22Rv1 (cell line): ENCODE measurements at regions not wholly inside any gene's neighbourhood (a gene's known extent, or its start where the extent isn't known, plus 50 kb on each side); places are given as distances from the start of the nearest gene placed in this dataset.
"Not testable (repeated sequence)": the region's sequence is repeated elsewhere in the genome, so short reads cannot be mapped to it uniquely, and the experiment has no call there.

ENCODE experiments used
- H3K27ac ChIP-seq: fragments of 450-650 bp; 2 replicates; pipeline ENCODE4 v1.5.1; 2017
- ZFX ChIP-seq: fragments of 450-650 bp; IDR thresholded peaks from 2 replicates; pipeline ENCODE4 v1.6.1; 2017; ENCODE audit warnings: antibody characterized with exemption, borderline replicate concordance
- TF ChIP-seq, protein P1 (sequence below): fragments of 450-650 bp; IDR thresholded peaks from 2 replicates; pipeline ENCODE4 v1.5.1; 2017; ENCODE audit warnings: mild to moderate bottlenecking

DNA sequence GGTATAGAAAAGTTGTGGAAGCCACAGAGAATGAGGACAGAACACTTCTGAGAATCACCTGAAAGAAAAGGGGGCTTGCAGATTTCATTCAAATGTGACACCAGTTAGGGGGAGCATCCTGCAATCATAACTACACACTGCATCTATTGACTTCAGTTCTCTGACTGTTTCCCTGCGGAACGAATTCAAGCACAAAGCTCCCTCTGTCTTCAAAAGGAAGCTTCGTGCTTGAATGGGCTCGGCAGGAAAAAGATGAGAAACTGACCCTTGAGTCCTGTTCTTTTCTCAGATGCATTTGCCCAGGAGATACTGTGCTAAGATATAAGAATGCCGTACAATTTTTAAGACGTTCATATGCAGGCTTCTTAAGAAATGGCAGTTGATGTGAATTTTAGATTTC lies 2000.4 kb upstream of the RAG2 start:
- H3K27ac ChIP-seq = no peak overlapping the region
- TF ChIP-seq ZFX = no peak
- TF ChIP-seq, protein P1, sequence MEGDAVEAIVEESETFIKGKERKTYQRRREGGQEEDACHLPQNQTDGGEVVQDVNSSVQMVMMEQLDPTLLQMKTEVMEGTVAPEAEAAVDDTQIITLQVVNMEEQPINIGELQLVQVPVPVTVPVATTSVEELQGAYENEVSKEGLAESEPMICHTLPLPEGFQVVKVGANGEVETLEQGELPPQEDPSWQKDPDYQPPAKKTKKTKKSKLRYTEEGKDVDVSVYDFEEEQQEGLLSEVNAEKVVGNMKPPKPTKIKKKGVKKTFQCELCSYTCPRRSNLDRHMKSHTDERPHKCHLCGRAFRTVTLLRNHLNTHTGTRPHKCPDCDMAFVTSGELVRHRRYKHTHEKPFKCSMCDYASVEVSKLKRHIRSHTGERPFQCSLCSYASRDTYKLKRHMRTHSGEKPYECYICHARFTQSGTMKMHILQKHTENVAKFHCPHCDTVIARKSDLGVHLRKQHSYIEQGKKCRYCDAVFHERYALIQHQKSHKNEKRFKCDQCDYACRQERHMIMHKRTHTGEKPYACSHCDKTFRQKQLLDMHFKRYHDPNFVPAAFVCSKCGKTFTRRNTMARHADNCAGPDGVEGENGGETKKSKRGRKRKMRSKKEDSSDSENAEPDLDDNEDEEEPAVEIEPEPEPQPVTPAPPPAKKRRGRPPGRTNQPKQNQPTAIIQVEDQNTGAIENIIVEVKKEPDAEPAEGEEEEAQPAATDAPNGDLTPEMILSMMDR = no peak

DNA sequence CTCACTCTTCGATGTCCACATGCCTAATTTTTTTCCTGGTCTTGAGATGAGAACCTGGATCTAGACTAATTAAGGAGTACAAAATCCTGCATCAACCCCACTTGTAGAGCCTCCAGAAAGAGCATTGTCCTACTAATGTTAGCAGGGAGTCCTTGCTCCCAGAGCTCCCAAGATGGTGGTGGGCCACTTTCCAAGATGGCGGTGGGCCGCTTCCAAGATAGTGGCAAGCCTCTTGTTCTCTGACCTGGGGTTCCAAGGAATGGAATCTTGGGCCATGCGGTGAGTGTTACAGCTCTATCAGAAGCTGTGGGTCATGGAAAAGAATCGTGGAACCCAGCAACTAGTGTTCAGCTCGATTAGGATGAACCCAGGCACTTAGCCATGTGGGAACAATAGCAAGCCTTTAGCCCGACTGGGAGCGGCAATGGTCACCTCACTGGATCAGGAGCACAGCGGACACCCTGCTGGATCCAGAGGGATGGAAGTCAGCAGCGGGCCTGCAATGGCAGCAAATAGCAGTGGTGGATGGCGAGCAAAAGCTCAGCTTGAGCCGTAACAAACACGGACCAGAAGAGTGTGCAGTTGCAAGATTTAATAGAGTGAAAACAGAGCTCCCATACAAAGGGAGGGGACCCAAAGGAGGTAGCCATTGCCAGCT lies 1997.5 kb upstream of the RAG2 start:
- not testable (repeated sequence) for H3K27ac ChIP-seq

DNA sequence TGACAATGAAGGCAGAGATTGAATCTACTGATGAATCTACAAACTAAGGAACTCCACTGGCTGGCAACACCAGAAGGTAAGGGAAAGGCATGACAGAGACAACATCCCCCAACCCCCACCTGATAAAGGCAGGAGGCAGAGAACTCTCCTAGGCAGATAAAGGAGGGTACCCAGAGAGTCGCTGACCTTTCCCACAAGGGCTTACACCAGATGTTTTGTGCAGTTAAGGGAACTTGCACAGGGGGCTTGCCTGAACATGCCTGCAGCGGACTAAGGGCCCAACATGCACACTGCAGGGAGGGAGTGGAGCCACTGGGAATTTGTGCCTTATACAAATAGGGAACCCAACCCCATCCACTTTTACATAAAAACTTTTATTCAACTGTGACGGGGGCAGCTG lies 1996.9 kb upstream of the RAG2 start:
- TF ChIP-seq ZFX = no peak
- TF ChIP-seq, protein P1 = no peak
- H3K27ac ChIP-seq = no peak overlapping the region

DNA sequence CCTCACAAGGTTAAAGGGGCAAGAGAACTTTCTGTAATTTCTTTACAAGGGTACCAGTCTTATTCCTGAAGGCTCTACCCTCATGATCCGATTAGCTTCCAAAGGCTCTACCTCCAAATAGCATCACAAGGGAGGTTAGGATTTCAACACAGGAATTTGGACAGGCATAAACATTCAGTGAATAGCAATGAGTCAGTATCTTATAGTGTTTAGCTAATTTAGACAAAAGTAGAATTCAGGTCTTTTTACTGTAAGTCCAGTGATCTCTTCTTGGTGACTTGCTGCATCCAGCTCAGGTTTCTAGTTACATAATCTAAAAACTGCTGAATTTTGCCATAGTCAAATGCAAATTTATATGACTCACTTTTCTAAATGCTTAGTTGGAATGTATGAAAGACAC lies 1995.6 kb upstream of the RAG2 start:
- no peak for TF ChIP-seq ZFX
- TF ChIP-seq, protein P1 = no peak
- H3K27ac ChIP-seq = no peak overlapping the region

DNA sequence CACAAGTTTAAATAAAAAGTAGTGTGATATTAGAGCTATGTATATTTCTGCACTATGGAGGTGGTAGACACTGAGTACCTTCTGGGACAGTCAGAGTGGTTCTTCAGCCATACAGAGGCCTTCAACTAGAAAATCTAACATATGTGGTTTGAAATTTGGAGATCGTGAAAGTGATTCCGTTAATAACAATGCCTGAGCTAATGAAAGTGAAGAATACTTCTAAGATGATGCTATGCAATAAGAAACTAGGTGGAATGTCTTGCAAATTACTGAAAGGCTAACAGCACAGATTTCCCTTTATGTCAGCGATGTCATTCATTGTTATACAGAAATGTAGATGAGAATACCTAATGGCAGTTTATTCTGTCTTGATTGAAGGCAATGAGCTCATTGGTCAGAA lies 1984.7 kb upstream of the RAG2 start:
- TF ChIP-seq ZFX = no peak
- TF ChIP-seq, protein P1 = no peak

DNA sequence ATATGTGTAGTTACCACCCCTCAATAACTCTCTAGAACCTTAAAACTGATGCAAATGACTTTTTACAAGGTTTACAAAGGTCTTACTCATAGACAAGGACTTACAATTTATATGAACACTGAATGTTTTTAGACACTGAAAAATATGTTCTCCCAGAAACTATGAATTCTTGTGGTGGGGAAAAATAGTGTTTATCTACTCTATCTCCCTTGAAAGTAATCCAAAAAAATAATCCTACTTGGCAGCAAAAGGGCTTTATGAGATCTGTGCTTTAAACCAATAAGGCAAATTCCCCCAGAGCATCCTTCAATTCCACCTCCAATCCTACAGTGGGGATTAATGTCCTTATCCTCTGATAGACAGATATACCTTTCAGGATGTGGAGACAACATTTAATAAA lies 1984.1 kb upstream of the RAG2 start:
- no peak for TF ChIP-seq ZFX
- TF ChIP-seq, protein P1 = no peak
- no peak overlapping the region for H3K27ac ChIP-seq

More for the DNA sequence above, 1984.7 kb upstream of the RAG2 start:
- H3K27ac ChIP-seq = no peak overlapping the region

DNA sequence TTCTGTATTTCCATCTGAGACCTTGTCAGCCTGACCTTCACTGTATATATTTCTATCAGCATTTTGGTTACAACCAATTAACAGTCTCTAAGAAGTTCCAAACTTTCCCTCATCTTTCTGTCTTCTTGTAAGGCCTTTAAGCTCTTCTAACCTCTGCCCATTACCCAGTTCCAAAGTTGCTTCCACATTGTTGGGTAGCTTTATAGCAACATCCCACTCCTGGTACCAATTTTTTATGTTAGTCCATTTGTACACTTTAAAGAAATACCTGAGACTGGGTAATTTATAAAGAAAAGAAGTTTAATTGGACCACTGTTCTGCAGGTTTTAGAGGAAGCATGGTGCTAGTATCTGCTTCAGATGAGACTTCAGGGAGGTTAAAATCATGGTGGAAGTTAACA lies 1979.7 kb upstream of the RAG2 start:
- TF ChIP-seq ZFX = no peak
- TF ChIP-seq, protein P1 = no peak
- H3K27ac ChIP-seq = no peak overlapping the region

DNA sequence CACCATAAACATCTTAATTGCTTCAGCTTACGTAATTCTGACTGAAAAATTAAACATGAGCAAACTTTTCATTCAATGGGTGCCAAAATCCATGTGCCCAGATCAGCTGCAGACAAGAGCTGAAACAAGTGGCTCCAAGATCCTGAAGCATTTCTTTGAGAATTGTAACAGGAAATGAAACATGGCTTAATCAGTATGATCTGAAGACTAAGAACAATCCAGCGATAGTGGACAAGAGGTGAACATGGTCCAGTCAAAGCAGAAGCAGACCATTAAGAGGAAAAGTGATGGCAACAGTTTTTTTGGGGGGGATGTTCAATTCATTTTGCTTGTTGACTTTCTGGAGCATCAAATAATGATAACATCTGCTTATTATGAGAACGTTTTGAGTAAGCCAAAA lies 1964.5 kb upstream of the RAG2 start:
- H3K27ac ChIP-seq = peak overlapping the region; percentile 60
- TF ChIP-seq, protein P1 = no peak
- no peak for TF ChIP-seq ZFX
